ENCODE measurements at regions not wholly inside any gene's neighbourhood (a gene's known extent, or its start where the extent isn't known, plus 50 kb on each side); places are given as distances from the start of the nearest gene placed in this dataset.
"Not testable (repeated sequence)": the region's sequence is repeated elsewhere in the genome, so short reads cannot be mapped to it uniquely, and the experiment has no call there.

DNA sequence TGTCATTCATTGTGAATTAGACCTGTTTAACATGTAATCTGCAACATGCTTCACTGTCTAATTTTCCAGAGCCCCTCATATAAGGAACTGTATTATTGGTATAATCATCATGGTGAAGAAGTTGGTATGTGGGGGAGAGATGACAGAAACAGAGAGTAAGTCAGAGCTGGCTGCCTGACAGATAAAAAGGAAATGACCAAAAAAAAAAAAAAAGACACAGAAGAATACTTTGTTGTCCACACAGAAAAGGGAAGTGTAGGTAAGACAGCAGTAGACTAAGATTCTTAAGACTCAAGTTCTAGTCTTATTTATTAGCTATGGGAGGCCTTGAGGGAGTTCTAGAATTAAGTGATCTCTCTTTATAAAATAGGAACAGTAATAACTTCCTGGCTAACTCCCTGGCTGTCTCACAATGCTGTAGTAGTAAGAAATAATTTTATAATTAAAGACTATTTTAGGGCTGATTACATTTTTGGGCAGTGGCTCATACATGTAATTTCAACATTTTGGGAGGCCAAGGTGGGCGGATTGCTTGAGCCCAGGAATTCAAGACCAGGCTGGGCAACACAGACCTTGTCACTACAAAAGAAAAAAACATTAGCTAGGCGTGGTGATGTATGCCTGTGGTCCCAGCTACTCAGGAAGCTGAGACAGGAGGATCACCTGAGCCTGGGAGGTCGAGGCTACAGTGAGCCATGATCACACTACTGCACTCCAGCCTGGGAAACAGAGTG is 102.5 kb downstream of the PRL start:
- DNase-seq (ENCODE audit: low read depth, low spot score): no peak

DNA sequence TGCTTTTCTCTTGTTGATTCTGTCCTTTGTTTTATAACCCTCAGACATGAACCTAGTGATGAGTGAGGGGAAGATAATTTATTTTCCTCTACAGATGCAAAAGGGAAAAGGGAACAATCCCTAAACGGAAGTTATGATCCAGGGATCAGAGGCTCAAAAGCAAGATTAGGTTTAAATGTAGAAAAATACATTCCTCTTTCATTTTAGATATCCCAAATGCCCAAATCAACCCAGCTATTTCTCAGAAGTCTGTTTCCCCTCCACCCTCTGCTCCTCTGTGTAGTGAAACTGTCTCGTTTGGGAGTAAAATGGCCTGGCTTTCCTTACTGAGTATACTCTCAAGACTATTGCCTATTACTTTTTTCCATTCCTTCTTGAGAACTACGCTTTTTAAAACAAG is 97.1 kb downstream of the PRL start:
- no peak for DNase-seq (ENCODE audit: low read depth, low spot score)

DNA sequence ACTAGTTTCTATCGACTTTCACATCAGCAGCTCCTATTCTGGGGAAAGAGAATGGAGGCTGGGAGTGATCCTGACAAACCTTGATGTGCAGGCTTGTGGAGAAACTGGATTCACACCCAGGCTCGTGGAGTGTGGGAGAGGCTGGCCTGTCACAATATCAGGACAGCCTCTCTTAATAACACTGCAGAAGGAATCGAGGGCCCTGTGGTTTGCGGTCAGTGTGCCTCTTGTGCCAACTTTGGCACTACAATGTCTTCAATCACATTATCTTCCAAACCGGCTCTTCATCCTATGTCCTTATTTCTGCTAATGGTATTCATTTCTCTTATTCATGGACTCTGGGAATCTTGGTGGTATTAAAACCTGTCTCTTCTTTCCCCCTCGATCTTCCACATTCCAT is 92.7 kb downstream of the PRL start:
- no peak for DNase-seq (ENCODE audit: low read depth, low spot score)

DNA sequence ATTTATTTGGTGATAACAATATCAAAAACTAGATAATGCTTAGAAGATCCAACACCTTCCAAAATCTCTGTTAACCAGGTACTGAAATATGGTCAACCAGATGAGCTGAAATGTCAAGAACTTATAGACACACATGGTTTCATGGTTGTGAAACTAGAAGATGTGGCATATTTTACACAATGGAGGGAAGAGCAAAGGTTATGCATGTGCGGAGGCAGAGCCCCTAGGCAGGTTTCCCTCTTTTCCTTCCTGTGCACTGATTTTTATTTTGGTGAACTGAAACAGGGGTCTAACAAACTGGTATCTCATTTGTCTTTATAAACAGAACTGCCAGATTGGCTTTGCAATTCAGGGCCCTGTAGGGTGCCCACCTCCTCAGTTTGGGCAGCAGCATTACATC is 91.6 kb downstream of the PRL start:
- DNase-seq (ENCODE audit: low read depth, low spot score): no peak

DNA sequence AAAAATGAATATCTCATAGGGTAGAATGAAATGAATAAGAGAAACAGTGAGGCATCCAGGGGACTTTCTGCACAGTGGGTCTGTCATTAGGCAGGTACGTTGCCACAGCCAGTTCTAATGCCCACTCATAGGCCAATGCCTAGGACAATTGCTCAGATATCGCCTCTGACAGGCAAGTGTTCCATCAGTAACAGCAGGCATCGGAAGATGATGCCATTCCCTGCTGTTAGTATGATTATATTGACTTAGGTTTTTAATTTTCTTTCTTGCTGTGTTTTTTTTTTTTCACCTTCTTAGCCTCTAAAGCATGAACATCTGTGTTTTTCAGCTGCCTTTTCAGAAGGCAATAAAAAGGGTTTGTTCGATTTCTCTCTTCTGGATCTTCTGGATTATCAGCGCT is 90.7 kb downstream of the PRL start:
- no peak for DNase-seq (ENCODE audit: low read depth, low spot score)

DNA sequence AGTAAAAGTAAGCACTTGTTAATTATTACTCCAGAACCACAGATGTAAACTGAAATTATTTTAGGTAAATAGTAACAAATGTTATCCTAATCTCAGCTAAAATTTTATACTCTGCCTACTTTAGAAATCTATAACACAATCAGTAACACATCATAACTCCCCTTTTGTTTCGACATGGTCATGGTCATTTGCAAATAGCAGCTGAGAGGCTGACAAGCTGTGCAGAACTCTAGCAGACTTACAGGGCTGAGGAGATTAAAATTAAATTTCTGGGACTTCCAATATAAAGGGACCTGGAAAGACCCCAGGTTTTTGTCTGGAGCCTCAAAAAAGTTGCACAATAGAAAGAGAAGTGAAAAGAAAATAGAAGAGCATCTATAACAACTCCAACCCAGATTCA is 88.8 kb downstream of the PRL start:
- no peak for DNase-seq (ENCODE audit: low read depth, low spot score)

DNA sequence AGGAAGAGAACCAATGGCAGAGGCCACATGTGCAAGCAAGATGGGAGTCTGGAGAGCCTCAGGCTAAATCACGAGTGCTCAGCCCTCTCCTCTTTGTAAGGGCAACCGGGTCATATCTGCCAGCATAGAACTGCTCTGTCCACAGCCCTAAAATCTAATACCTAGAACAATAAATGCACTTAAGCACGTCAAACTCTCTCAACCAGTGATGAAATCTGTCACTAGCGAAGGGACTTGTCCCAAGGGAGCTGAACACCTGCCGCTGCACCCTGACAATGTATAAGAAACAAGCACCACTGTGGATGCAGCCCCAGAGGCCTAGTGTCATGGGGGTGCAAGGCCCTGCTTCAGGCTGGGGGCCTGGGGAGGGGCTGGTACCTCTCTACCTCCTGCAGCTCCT is 82.5 kb downstream of the PRL start:
- DNase-seq (ENCODE audit: low read depth, low spot score): no peak

DNA sequence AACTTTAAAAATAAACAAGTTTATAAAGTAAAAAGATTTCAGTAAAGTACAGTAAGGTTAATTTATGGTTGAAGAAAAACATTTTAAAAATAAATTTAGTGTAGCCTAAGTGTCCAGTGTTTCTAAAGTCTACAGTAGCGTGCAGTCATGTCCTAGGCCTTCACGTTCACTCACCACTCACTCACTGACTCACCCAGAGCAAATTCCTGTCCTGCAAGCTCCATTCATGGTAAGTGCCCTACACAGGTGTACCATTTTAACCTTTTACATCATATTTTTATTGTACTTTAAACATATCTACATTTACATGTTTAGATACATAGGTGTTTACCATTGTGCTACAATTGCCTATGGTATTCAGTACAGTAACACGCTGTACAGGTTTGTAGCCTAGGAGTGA is 81.4 kb downstream of the PRL start:
- DNase-seq (ENCODE audit: low read depth, low spot score): not testable (repeated sequence)

DNA sequence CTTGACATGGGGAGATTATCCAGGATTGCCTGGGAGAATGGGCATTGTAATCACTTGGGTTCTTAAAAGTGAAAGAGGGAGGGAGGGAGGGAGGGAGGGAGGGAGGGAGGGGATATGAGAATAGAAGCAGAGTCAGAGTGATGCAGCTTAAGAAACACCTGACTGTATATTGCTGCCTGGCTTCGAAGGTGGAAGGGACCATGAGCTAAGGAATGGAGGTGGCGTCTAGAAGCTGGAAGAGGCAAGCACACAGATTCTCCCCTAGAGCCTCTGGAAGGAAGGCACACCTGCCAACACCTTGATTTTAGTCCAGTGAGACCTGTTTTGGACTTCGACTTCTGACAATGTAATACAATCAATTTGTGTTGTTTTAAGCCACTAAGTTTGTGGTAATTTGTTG is 78.4 kb downstream of the PRL start:
- no peak for DNase-seq (ENCODE audit: low read depth, low spot score)

DNA sequence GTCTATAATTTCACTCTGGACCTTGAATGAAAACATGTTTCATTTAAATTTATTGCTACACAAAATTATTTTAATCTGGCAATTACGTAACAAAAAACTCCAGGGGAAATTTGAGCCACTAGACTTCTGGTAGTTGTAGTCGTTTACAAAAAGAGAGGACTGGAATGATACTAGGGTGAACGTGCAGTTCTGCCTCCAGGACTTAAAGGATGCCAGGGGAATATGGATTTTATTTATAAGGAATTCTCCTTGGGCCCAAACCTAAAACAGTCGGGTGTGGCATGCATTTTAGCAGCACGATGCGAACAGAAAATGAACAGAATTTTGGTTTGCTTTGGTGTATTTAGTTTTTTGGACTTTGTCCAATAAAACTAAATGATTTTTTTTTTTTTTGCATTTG is 76.9 kb downstream of the PRL start:
- no peak for DNase-seq (ENCODE audit: low read depth, low spot score)

DNA sequence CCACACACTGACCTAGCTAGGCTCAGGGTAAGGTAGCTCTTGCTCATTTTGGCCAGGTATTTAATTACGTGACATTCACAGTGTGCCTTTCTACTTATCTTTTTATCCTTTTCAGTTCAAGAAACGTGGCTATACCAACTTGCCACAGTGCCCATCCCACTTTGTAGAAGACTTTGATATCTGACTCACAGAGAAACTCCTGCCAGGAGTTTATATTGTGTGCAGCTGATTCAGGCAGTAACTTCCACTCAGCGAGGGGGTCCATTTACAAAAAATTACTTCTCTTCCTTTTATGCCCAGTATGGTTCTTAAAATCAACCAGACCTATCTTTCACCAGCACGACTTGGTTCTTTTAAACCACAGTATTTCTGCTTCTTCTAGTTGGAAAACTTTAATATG is 75.6 kb downstream of the PRL start:
- DNase-seq (ENCODE audit: low read depth, low spot score): no peak

DNA sequence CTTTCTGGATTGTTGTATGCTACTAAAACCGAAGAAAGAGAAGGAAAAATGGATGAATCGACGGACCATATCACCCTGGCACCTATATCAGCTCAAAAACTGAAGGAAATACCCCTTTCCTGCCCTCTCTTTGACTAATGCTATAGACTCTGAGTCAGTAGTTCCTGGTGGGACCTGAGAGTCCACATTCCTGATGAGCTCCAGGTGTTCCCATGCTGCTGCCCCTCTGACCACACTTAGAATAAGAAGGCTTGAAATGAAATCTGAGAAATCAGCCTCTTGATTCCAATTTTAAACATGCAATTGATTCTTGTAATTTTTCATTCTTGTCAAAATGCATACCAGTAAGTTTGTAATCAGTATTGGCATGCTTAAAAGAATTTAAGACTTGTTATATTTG is 75.2 kb downstream of the PRL start:
- DNase-seq (ENCODE audit: low read depth, low spot score): no peak

DNA sequence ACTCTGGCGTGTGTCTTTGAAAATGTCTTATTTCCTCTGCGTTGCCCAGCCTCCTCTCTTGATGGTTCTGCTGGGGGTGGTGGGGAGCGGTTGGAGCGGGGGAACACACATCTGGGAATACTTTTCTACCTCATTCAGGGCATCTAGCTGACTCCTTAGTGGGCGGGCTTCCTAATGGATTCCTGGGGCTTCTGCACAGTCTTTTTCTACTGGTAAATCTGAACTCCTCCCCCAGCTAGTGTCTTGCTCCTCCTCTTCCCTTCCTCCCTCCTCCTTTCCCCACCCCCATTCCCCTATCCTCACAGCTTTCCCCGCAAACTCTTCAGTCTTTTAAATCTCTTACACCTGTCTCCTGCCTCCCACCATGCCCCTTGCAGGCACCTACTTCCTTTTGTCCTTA is 74.4 kb downstream of the PRL start:
- DNase-seq (ENCODE audit: low read depth, low spot score): no peak

DNA sequence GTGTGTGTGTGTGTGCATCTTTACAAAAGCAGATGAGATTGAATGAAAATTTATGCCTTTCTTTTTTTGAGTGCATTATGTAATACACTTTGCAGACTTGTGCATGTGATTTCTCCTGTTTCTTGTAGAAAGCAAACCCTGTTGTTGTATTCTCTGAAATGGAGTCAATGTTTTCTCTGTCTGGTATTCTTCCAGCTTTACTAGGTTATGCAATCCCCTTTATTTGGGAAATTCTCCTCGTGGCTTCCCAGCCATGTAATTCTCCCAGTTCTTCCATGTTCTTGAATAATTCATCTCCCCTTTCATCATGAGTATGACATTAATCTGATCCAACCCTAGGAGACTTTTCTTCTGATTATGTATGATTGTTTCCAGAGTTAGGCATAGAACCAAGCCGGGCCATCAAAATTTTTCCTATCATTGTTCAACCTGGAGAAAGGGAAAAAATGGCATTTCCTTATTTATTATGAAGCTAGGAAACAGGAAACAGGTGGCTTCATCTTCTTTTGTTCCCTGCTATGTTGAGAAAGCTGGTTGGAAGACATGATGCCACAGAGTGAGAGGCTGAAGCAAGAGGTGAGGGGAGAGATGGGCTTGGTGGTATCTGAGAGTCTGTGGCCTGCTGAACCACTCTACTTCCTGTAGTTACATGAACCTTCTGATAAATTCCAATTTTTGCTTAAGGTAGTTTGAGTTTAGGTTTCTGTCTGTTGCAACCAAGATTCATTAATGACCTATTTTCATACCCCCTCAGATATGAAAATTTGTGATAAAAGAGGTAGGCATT is 68.8 kb downstream of the PRL start:
- DNase-seq (ENCODE audit: low read depth, low spot score): no peak

DNA sequence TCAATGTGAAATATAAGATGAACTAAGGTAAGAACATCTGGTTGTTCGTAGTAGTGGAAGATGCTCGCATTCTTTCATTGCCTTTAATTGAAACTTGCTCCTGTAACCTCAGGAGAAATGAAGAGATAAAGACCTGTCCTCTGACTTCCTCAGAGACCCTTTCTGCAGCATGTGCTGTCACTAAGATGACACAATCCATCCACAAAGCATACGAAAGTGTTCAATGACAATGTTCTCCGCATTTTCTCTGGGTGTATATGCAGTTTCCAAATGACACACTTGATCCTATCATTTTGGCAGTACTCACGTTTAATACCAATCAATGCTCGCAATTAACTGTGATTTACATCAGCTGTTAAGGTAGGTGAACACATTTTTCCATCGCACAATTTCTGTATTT is 65.8 kb downstream of the PRL start:
- no peak for DNase-seq (ENCODE audit: low read depth, low spot score)

DNA sequence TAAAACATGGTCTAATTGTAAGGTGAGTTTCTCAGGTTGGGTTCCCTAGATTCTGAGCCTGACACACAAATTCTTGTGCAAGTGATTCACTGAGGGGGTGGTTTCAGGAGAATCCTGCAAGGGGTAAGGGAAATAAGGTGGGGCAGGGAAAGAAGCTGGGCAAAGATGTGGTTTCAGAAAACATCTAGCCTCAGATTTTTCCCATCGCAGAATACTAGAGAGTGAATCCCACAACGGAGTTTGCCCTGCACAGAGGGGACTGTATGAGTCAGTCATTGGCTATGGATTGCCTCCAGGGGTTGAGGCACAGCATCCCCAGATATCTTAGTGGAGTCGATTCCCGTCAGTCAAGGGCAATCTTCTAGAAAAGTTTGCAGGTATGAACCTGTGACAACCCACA is 65.2 kb downstream of the PRL start:
- no peak for DNase-seq (ENCODE audit: low read depth, low spot score)

DNA sequence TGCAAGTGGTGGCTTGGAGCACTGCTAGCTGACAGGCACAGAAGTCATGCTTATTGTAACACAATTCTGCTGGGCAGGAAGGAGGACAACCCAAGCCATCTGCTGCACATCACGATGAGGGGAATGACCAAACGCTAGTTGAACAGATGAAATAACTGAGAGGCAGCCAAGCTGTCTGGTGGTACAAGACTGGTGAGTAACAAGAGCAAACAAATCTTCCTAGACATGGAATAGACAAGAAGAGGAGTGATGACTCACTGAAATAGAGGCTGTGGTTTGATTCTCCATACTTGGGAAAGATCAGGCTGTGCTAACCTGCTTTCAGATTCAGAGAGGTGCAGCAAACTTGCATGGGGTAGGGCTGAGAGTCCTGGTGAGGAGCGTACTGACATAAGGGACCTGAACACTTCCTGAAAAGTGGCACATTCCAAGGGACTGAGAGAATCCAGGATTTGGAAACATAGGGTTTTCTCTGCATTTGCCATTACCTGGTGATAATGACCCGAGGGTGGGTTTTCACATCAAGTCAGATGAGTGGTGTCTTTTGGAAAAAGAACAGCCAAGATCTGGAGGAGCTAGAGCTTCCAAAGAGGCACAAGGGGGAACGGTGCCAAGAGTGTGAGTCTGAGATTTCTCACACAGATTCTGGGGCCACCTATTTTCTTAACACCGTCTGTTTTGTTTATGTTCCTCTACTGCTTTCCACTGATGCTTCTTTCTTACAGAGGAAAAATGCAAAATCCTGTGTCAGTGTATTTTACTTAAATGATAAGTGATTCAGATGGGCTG is 60.0 kb downstream of the PRL start:
- DNase-seq (ENCODE audit: low read depth, low spot score): peak; percentile 54
